ENCODE measurements at regions not wholly inside any gene's neighbourhood (a gene's known extent, or its start where the extent isn't known, plus 50 kb on each side); places are given as distances from the start of the nearest gene placed in this dataset.
"Not testable (repeated sequence)": the region's sequence is repeated elsewhere in the genome, so short reads cannot be mapped to it uniquely, and the experiment has no call there.

DNA sequence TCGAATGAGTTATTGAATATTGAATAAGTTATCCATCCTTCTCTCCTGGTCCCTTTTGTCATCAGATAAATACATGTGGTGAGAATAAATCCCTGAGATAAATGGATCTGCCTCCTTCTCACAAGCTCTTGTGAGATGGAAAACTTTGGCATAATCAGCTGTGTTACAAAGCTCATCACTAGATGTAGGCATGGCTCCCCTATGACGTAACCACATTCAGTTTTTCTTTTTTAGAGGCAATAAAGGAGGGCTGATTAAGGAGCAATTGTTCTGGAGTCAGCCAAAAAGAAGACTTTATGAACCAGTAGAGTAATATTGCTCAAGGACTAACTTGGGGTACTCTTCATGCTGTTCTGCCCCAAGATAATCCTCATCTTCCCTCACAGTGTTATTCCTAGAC lies 90.5 kb upstream of the GATB start:
- ATAC-seq (no peak), DNase-seq (no peak)
- peaks cover 0 to 12% (median 0%) of the 10 kb centered on the region in 9 donors for H3K4me1 ChIP-seq
- H3K9me3 ChIP-seq: peaks cover 0 to 13% (median 0%) of the 10 kb centered on the region in 11 donors
- 86 to 95% methylated on average over 2 of the region's 2 CpGs for WGBS, 2 donors
- H3K27ac ChIP-seq: no peak overlapping the region
- H3K27me3 ChIP-seq: no peaks in the 10 kb centered on the region
- TF ChIP-seq, protein P1, sequence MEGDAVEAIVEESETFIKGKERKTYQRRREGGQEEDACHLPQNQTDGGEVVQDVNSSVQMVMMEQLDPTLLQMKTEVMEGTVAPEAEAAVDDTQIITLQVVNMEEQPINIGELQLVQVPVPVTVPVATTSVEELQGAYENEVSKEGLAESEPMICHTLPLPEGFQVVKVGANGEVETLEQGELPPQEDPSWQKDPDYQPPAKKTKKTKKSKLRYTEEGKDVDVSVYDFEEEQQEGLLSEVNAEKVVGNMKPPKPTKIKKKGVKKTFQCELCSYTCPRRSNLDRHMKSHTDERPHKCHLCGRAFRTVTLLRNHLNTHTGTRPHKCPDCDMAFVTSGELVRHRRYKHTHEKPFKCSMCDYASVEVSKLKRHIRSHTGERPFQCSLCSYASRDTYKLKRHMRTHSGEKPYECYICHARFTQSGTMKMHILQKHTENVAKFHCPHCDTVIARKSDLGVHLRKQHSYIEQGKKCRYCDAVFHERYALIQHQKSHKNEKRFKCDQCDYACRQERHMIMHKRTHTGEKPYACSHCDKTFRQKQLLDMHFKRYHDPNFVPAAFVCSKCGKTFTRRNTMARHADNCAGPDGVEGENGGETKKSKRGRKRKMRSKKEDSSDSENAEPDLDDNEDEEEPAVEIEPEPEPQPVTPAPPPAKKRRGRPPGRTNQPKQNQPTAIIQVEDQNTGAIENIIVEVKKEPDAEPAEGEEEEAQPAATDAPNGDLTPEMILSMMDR (IDR thresholded peaks at IDR 0.05): no peak
- intact Hi-C loops (cut with DNase I): no loop called here
- H3K4me3 ChIP-seq: no peak overlapping the region
- H3K36me3 ChIP-seq: no peaks in the 10 kb centered on the region

DNA sequence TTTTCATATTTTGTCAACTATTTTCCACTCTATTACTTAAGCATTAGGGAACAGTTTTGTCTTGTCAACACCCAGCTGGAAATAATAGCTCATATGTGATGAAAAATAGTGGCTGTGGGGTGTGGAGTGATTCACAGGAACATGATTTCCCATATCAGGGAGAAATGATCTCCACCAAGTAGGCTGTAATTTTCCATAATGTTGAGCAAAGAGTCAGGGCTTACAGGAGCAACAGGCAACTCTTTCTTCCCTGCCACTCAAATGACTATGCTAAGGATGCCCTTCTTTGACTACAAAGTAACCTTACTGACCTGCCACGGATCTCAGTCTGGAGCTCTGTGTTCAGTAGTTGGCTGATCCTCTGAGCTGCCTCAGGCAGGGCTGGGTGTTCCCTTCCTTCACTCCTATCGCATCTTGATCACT lies 90.0 kb upstream of the GATB start:
- Histone ChIP-seq H3K4me1 (peaks cover 0 to 12% (median 0%) of the 10 kb centered on the region in 9 donors), H3K36me3 (no peaks in the 10 kb centered on the region), H3K27ac (no peak overlapping the region), H3K4me3 (no peak overlapping the region), H3K9me3 (peaks cover 0 to 14% (median 0%) of the 10 kb centered on the region in 11 donors), H3K27me3 (no peaks in the 10 kb centered on the region)
- no peak for DNase-seq
- no peak for ATAC-seq
- 72 to 85% methylated on average over 2 of the region's 2 CpGs for WGBS, 2 donors
- intact Hi-C loops (cut with DNase I): no loop called here
- TF ChIP-seq, protein P1 (IDR thresholded peaks at IDR 0.05): no peak

DNA sequence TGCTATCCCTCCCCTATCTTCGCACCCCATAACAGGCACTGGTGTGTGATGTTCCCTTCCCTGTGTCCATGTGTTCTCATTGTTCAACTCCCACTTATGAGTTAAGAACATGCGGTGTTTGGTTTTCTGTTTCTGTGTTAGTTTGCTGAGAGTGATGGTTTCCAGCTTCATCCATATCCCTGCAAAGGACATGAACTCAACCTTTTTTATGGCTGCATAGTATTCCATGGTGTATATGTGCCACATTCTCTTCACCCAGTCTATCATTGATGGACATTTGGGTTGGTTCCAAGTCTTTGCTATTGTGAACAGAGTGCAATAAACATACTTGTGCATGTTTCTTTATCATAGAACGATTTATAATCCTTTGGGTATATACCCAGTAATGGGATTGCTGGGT lies 84.7 kb upstream of the GATB start:
- intact Hi-C loops (cut with DNase I); H3K36me3 ChIP-seq; H3K27ac ChIP-seq; DNase-seq; H3K4me1 ChIP-seq; H3K4me3 ChIP-seq; H3K27me3 ChIP-seq; ATAC-seq: not testable (repeated sequence)
- WGBS, 2 donors: 95 to 97% methylated on average over 3 of the region's 3 CpGs
- peaks cover 0 to 18% (median 0%) of the 10 kb centered on the region in 11 donors for H3K9me3 ChIP-seq

DNA sequence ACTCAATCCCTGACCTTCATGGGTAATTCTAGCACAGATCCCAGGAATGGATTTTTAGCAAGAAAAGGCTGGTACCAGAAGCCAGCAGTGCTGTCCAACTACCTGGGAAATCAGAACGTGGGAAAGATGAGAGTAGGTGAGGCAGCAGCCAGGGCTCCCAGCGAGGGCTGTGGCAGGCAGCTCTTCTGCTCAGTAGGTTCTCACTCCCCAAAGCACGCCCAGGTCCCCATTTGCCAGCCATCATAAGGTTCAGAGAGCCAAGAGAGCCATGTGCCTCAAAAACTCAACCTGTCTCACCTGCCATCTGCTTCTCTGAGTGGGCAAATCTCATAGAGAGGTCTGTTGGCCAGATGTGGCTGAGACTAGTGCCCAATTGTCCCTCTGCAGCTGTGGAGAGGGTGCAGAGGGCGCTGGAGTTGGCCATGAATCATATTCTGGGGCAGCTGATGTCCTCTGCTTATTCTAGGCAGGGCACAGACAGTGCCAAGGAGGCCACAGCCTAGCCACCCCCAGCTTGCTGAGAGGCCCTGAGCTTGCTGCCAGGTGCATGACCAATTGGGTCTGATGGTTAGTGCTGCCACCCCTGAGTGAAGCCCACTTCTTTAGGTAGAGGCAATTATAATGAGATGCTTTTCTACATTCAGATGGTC lies 81.7 kb upstream of the GATB start:
- TF ChIP-seq, protein P1 (IDR thresholded peaks at IDR 0.05): no peak
- ATAC-seq (peak in 6 of 8 donors; percentile 25 to 80 (median 64)), DNase-seq (no peak)
- no peaks in the 10 kb centered on the region for H3K27me3 ChIP-seq
- 69 to 83% methylated on average over 4 of the region's 4 CpGs for WGBS, 2 donors
- intact Hi-C loops (cut with DNase I): no loop called here
- peaks cover 0 to 11% (median 0%) of the 10 kb centered on the region in 11 donors for H3K9me3 ChIP-seq
- H3K4me3 ChIP-seq: no peak overlapping the region
- no peak overlapping the region for H3K27ac ChIP-seq
- no peaks in the 10 kb centered on the region for H3K4me1 ChIP-seq
- no peaks in the 10 kb centered on the region for H3K36me3 ChIP-seq

DNA sequence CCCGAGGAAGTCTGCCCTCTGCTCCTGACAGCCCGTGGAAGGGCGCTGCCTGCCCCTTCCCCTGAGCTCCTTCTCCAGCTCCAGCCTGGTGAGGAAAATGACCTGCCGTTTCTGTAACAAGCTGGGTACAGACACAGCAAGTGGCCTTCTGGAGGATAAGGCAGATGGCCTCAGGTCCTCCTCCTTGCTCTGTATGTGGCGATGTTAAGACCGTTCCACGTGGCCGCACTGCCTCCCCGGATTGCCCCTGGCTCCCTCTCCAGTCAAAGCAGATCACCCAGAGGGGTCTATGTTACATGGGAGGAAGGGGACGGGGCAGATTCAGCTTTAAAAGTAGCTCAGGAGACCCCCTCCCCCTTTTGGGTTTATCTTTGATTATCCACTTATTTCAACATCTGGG lies 80.3 kb upstream of the GATB start:
- Histone ChIP-seq H3K9me3 (peaks cover 0 to 9% (median 0%) of the 10 kb centered on the region in 11 donors), H3K36me3 (no peaks in the 10 kb centered on the region), H3K4me3 (no peak overlapping the region), H3K4me1 (no peaks in the 10 kb centered on the region), H3K27me3 (no peaks in the 10 kb centered on the region), H3K27ac (no peak overlapping the region)
- ATAC-seq: no peak
- no peak for DNase-seq
- intact Hi-C loops (cut with DNase I): no loop called here
- WGBS, 2 donors: 73 to 88% methylated on average over 10 of the region's 10 CpGs
- TF ChIP-seq, protein P1 (IDR thresholded peaks at IDR 0.05): no peak

Measured in heart right ventricle (tissue), 16 donors.